HT1080 (cell line): ENCODE measurements at regions not wholly inside any gene's neighbourhood (a gene's known extent, or its start where the extent isn't known, plus 50 kb on each side); places are given as distances from the start of the nearest gene placed in this dataset.
A peak's percentile ranks its signal among the peaks of the same experiment; 100 is the strongest.

Experiments
- DNase-seq: peaks from one replicate; pipeline ENCODE4 v3.0.0-alpha.2; 2015; ENCODE audit warnings: low read depth

DNA sequence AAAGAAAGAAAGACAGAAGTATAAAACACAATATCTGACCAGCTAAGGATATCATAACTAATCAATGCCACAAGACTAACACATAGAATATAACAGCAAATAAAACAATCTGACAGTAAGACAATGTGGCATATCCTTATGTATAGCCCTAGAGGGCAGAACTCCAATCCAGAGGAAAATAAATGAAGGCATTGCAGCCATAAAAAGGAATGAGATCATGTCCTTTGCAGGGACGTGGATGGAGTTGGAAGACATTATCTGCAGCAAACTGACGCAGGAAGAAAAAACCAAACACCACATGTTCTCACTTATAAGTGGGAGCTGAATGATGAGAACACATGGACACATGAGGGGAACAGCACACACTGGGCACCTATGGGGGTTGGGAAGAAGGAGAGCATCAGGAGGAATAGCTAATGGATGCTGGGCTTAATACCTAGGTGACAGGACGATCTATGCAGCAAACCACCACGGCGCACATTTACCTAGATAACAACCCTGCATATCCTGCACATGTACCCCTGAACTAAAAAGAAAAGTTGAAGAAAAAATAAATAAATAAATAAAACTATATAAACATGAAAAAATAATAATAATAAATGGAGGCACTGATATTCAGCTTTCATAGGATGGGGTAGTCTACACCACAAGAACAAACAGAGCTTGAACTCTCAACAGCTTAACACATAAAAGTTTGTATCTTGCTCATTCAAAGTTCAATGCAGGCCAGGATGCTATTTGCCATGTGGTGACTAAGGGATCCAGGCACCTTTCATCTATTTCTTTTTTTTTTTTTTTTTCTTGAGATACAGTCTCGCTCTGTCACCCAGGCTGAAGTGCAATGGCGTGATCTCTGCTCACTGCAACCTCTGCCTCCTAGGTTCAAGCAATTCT, 66.1 kb upstream of the KAT6B start:
- no peak for DNase-seq

DNA sequence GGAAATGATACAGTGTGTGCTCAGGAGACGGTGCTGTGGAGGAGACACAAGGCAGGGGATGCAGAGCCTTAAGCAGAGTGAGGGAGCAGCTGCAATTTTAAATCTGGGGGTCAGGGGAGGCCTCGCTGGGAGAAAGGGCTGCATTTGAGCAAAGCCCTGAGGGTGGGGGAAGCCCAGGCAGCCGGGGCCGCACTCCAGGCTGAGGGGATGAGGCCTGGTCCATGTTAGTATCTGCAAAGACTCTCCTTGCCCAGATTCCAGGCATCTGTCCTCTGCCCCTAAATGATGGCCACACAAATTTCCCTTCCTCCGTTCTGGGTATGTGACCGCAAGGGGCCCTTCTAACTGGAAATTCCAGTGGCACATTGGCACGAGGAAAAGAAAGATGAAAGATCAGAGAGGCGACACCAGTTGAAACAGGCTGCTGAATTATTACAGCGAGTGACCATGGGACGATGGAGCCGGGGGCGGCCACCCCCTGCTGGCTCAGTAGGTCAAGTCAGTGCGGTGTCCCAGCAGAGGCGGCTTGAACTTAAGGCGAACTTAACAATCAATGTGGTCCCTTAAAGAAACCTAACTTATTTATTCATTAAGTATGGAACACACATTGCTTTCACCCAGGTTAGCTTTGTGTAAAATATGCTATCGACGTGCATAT, 62.3 kb upstream of the KAT6B start:
- no peak for DNase-seq

DNA sequence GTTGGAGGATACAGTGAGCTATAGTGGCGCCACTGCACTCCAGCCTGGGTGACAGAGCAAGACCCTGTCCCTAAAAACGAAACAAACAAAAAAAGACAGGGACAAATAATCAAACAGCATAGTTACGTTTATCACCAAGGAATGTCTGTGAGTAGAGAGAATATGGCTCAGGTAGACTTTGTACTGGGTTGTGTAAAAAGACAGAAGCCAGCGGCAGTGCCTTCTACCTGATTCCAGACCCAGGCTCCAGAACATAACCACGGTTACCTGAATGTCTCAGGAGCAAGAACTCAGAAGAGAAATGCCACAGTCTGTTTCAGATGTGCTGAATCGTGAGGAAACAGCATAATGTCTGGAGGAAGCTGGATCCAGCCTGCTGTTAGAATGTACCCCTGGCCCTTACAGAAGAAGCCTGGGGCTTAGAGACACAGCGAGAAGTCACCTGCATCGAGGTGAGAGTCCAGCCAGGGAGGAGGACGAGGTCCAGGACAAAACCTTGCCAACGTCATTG, 60.9 kb upstream of the KAT6B start:
- DNase-seq, result no peak

- peak; percentile 40 for DNase-seq
Observed at GRCh38 chr10:74766501-74766900, 59.9 kb upstream of the KAT6B start.

DNA sequence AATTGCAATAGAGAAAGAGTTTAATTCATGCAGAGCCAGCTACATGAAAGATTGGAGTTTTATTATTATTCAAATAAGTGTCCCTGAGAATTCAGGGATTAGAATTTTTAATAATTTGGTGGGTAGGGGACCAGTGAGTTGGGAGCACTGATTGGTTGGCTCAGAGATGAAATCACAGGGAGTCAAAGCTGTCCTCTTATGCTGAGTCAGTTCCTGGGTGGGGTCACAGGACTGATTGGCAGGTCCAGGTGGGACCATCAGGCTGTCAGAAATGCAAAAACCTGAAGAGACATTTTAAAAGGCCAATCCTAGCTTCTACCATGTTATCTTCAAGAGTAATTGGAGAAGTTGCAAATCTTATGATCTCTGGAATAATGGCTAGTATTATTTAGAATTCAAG, 56.0 kb upstream of the KAT6B start:
- DNase-seq, result no peak

DNA sequence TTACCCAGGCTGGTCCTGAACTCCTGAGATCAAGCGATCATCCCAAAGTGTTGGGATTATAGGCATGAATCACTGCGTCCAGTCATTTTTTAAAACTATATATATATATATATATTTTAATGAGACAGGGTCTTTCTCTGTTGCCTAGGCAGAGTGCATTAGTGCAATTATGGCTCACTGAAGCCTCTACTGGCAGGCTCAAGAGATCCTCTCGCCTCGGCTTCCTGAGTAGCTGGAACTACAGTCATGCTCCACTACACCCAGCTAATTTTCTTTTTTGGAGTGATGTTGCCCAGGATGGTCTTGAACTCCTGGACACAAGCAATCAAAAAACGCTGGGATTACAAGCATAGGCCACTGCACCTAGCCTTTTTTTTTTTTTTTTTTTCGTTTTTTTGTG, 55.3 kb upstream of the KAT6B start:
- DNase-seq, result no peak

DNA sequence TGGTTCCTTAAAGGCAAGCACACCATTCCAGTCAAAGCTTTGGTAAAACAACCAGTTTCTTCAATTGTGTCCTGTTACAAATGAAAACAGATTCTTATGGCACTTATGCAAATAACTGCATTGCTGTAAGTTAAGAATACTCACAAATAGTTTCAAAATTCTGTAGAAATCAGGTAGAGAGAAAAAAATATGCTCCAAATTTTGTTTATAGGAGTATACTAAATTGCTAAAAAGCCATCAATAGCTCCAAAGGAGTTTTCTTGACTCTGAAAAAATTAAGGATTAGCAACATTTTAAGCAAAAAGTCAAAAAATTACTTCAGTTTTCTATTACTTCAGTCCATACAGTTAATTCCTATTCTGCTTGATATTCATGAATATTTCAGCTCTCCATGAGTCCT, 51.3 kb upstream of the KAT6B start:
- DNase-seq, result no peak
